ENCODE measurements at regions not wholly inside any gene's neighbourhood (a gene's known extent, or its start where the extent isn't known, plus 50 kb on each side); places are given as distances from the start of the nearest gene placed in this dataset.

DNA sequence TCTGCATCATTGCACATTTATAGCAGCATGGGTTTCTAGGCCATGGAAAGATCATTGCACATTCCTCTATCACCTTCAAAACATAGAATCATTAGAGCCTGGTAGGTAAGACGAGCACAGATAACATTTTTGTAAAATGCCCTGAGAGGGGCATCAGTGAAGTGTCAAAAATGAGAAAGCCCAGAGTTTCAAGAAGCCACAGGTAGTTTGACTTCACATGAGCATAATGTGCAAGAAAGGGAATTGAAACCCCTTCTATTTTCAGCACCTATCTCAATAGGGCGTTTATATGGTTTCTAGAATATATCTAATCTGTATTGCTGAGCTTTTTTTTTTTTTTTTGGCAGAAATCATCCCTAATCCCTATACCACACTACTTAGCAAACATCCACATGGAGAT is 2441.7 kb downstream of the ARAP2 start:
- no peak for TF ChIP-seq CTCF (IDR thresholded peaks at IDR 0.05)
- TF ChIP-seq POLR2AphosphoS5 (IDR thresholded peaks at IDR 0.05), result no peak
- no peak for TF ChIP-seq POLR2A (IDR thresholded peaks at IDR 0.05; ENCODE audit: low read depth)
- no peak for TF ChIP-seq EP300 (IDR thresholded peaks at IDR 0.05)
